ENCODE measurements at regions not wholly inside any gene's neighbourhood (a gene's known extent, or its start where the extent isn't known, plus 50 kb on each side); places are given as distances from the start of the nearest gene placed in this dataset.

DNA sequence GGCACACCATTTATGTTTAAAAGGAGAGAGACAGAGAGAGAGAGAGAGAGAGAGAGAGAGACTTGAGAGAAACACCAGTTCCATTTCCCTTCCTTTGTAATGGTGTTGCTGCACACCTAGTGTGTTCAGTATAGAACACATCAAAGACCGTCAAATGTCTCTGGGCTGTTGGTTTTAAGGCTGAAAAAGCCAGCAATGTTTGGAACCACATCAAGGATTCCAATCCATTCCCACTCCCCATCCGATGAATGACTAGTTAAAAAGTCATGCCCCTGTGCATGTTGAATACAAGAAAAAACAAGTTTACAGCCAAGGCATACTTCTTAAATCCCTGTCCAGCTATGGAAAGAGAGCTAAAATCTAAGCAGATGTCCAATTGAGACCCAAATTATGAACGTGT, 83.0 kb upstream of the IFNE start:
- no peak for DNase-seq

DNA sequence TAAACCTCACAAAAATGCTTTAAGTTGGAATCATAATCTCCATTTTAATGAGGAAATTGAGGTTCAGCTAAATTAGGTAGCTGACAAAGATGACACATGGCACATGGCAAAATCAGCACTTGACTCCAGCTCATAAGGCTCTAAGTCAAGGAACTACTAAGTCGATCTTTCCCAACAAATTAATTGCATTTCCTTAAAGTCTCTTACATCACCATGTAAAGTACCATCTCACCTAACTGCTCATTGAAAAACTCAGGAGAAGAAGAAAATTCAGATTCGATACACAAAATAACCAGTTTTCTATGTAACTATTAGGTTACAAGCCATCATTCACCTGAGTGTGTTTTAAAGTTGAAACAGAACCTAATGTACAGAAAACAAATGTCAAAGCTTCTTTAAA, 85.8 kb upstream of the IFNE start:
- DNase-seq = no peak

DNA sequence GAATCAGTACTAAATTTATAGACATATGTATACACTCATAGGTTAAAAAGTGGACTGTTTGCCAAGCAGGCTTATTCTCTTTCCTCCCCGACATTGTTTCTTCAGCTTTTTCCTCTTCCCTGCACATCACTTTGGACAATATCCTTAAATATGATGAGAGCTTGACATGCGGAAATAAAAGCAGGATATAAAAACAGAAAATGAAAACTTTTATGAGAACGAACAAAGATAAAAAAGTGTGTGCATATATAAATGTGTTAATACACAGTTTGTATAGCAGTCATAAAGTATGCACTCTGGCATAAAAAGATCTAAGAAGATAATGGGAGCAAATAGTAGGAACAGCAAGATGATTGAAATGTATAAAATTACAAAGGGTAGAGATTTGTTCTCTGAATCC, 86.4 kb upstream of the IFNE start:
- DNase-seq = no peak

DNA sequence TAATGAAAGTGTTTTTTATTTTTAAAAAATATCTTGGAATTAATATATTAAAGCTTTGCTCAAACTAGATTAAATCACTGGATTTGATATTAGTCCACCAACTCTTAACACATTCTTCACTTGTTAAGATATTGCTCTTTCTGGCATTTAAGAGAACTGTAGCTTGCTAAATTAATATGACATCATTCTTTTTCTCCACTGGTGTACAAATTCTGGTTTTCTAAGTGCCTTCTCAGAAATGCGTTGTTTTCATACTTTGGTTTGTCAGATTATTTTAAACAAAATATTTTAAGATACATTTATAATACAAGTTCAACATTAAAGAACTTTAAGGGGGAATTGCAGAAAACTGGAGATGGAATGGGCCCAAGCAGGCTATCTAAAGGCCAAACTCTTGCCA, 87.6 kb upstream of the IFNE start:
- DNase-seq = no peak

DNA sequence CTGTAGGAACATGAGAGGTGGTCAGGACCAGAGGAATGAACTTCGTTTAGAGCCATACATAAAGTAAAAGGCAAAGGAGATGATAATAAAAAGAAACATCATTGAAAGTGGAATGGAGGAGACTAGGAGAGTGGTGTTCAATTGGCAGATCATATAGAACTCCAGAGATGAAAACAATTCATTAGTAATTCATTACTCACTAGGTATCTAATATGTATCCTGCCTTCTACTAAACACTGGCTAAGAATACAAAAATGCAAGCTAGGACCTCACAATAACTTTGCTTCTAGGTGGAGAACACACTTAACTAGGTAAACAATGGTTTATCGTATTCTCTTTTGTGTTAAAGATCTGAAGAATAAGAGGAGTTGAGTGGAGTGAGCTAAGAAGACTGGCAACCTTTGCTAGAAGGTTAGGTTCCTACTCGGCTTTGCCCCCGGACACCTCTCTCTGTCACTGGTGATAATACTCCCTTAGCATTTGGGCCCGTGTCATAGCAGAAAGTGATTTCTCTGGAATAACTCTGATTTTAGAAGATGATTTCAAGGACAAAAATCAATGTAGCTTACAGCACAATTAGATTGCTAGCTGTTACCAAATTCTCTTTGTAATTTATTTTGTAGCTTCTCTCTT, 88.6 kb upstream of the IFNE start:
- no peak for DNase-seq

DNA sequence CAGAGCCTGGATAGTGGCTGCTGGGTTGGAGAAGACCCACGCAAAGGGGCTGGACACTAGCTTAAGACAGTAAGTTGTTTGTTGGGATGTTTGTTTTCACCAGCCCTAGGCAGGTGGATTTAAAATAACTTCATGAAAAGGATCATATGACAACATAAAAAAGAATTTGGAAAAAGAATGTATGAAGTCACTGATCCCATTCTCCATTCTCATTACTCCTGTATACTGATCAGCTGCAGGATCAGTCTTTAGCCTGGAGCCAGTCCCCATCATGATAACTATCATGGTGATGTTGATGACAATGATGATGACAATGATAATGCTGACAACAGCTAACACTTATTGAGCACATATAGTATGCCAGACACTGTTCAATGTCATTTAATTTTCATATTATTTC, 92.1 kb upstream of the IFNE start:
- DNase-seq = no peak

DNA sequence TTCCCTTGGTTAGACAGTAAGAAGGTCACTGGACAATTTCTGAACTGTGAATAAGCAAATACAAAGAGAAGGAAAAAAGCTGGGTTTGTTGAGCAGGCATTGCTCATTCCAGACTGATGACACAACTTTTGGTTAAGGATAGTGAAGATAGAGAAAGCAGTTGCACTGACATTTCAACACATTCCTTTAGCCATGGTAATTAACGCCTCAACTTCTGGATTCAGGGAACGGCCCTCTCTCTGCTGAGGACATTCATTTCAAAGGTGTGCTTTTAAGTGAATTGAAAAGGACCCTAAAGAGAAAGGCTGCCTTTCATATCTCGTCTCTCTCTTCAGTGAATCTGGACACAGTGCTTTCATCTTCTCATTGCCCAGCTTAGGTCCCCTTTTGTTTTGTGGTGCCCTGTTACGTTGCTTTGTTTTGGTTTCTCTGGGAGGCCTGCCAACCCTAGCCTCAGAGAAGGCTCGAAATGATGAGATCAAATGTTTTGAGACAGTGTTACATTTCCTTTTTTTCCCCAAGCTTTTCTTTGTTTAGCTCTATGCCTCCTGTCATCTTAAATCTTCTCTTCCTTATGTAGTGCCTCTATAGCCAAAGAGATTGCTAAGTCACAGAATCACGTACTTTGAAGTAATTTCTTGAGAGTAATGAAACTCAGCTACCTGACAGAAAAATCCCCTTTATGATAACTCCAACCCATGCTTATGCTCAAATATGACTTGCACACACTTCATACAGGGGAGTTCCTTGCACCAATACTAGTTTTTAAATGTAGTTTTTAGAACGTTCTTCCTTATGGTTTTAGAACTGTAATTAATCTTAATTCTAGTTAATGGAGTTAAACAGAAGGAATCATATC, 94.4 kb upstream of the IFNE start:
- DNase-seq = no peak

DNA sequence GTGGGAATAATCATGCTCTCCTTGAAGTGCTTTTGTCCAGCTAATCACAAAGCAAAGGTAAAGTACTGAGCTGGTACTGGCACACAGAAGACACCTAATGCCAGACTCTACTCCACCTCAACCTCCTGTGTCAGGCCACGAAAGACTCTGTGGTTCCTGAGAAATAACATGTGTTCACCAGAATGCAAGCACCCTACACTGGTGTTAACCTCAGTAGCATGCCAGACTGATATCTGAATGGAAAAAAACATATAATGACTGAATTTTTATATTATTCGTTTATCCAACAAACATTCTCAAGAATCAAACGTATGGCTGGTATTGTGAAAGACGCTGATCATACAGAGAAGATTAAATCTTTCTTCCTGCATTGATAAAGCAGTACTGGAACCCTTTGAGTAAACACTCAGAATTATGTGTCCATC, 97.1 kb upstream of the IFNE start:
- no peak for DNase-seq

DNA sequence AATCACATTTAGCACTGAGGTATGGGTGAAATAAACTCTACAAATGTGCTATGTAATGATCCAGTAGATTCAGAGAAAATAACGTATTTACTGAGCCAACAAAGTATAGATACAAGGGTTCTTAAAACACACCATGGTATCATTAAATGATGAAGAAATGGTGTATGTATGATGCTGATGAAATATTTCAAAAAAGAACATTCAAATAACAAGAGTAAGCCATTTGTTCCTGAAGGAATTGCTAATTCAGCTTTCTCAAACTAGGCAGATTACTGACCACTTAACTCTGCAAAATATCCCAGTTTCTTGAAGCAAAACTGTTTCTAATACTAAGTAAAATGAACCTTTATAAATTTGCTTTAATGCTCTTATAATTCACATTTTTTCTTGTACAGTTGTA, 97.6 kb upstream of the IFNE start:
- no peak for DNase-seq

DNA sequence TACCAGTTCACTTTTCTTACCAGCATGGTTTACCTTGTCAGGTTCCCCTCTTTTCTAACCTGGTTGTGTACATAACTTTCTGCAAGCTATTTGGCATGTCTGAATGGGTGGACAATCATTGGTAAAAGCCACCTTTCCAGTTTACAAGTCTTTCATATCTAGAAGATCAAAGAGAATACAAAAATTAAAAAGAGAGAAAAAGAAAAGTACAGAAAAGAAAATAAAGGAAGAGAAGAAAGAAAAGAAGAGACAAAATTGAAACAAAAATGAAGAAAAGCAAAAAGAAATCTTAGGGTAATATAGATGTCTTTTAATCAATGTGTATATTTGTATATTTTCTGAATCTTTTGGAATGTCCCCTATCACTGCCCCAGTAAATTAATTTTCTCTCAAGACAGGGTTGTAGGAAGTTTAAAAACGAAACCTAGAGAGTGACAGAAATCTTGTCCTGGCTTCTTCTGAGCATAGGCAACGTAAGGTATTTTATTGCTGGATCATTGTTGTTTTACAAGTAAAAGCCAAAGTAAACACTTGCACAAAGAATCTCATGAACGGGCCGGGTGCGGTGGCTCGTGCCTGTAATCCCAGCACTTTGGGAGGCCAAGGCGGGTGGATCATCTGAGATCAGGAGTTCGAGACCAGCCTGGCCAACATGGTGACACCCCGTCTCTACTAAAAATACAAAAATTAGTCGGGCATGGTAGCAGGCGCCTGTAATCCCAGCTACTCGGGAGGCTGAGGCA, 98.7 kb upstream of the IFNE start:
- no peak for DNase-seq

DNA sequence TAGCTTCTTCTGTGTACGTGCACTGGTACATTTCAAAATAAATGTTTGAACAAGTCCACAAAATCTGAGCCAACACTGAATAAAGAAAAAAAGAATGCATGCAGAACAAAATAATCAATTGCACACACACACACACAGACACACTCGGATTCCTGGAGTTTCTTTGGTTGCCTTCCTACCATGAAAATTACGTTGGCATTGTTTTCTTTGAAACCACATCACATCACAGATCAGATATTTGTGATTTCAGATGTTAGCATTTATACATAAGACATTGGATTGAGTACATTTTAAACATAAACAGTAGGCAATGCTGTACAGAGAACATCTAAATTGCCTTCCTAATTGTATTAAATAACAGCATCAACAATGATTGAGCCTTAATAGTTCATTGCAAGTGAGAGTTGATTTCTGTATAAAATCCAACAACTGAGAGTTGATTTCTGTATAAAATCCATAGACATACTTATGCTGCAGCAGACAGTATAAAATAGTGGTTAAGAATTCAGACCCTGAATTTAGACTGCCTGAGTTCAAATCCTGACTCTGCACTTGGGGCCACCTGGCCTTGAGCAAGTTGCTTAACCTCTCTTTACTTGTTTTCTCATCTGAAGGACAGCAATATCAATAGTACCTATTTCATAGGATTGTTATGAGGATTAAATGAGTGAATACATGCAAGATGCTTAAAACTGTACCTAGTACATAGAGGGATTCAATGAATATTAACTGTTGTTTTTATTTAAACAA, 101.7 kb upstream of the IFNE start:
- DNase-seq = no peak

DNA sequence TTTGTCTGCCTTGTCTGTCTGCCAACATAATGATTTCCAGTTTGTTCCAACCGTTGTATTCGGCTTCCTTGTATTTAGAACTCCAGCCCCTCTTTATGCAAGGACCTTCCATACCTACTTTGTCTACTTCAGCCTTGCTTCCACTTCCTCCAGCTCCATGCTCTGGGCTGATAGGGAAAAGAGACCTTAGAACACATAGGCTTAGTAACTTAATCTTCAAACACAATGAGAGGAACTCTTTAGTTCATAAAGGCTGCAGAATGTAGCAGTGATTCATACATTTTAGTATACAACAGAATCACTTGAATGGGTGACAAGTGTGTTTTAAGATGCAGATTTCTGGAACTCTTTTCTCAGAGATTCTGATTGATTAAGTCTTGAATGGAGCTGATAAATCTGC, 102.8 kb upstream of the IFNE start:
- DNase-seq = no peak

DNA sequence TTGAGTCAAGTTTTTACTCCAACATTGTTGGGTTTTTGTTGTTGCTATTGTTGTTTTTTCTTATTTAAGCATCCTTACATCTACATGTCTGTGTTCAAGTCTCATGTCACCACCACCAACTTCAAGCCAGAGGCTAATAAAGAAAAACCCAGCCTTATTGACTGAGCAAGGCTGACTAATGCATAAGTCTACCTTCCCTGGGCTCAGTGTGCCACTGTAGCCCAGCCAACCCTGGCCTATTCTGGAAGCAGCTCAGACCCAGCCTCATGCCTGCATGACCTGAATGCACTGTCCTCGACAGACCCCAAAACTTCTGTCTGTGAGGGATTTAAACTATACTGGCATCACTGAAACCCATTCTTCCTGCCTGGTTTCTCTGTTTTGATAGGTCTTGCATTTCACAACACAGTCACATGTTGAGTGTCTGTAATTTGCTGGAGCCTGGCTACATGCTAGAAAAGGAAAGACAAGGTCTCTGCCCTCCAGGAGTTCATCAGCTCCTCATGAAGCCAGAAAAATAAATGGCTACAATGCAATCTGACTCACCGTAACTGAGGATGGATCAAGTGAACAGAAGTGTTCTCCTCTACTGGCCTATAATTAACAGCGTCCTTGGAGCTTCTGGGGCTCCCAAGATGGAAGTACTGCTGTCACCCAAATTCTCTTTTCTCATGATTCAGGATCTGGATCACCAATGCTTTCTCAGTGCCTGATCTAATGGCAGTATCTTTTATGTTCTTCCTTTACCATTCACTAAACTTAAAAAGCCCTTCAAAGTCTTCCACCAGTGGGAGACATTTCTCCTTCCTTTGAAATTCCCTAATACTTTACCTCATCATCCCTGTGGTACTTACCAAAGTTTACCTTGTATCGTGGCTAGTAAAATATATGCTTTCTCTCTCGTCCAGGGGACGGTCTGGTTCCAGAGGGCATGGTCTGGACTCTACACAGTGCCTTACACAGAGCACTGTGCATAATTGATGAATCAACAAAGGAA, 103.9 kb upstream of the IFNE start:
- no peak for DNase-seq

DNA sequence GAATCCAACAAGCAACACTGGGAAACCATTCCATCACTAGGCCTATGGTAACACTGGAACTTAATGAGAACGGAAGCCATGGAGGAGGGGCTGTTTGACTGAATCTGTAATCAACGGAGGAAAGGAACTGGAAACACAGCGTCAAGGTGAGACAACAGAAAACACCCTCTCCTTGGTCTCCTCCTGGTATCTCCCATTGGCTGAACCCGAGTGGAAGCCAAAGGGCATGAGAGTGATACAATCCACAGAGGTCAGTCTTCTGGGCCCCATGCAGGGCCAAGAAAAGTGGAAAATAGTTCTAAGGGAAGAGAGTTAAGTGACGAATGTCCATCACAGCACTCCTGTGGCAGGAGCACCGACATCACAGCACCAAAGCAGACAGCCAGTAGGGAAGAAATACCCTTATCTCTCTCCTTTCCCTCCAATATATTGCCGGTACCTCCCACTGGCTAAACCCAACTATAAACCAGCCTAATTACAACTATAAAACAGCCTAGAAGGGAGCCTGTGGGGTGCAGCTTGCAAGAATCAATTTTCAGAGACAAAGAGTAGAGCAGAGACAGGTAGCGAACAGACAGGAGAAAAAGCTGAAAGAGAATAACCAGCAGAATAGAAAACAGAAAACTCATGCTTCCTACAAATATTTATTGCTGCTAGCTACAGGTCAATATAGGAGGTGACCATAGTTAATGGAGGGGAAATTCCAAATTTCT, 107.4 kb upstream of the IFNE start:
- no peak for DNase-seq

DNA sequence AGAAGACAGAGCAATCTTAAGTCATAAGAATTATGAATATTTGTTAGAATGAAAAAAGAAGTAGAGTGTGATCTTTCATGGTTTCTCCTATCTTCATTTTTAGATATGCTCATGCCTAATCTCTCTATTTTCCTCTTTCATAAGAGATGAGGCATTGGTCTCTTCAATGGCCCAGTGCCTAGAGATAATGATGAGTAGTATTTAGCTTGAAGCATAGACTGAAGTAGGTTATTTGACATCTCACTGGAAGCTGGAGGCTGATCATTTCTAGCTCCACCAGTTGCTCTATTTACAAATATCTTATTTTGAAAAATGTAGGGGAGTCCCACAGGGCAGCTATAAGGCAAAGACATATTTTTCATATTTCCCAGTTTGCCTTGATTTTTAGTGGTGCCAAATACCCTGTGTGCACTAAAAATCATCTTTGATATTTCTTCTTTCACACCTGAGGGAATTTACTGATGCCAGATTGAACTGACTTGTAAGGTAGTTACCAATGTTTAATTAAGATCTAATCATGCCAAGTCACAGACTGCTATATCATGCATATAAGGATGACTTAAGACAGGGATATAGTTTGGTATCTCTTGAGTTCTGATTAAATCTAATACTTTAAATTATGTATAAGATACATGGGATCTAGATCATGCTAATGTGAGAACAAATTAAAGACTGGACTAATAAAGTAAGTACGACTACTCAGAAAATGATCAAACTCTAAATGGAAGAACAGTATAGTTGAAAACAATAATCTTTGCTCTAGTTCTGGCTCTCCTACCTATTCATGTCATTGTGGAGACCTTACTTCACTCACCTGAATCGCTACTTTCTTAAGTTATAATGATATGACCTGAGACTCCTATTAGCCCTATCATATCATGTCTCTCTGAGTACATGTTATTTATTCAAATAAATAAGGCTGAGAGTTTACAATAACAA, 108.2 kb upstream of the IFNE start:
- DNase-seq = no peak

DNA sequence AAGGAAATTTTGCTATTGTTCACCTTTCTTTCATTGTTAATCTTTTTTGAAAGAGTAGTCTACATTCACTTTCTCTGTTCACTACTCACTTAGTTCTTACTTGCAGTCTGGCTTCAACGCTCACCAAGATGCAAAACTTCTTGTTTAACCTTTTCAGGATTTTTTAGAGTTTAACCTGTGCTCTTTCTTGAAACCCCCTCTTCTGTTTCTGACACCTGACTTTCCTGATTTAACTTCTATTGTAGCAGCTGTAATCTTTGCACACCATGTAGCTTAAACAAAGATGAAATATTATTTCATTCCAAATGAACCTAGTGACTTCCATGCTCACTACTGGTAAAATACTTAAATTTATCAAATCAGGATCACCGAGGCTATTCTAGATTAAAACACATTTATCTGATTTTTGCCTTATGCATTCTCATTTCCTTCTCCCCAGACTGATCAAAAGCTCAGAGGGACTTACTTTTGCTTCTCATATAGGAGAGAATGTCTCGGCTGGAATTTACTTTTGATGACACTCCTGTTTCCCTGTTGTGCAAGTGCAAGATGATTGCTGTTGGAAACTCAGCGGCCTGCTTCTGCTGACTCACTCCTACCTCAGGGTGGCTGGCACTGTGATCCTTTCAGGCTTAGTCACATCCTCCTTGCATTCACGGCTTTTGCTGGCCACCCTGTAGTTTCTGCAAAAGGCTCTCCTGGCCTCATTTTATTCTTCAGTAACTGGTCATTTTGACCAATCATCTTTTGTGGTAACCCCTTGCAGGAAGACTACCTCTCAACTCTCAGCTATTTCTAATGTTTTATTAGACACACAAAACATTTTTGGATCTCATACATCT, 109.3 kb upstream of the IFNE start:
- DNase-seq = no peak

DNA sequence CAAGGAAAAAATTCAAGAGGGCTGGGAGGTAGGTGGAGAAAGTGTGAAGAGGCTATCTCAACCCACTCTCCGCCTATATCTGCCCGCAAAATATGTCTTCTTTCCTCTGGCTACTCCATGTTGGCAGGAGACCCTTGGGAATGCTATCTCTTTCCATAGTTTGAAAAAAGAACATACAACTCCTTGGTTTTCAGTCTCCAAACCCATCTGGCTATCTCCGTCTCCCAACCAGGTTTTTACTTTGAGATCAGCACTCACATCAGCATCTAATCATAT, 109.9 kb upstream of the IFNE start:
- DNase-seq = no peak

DNA sequence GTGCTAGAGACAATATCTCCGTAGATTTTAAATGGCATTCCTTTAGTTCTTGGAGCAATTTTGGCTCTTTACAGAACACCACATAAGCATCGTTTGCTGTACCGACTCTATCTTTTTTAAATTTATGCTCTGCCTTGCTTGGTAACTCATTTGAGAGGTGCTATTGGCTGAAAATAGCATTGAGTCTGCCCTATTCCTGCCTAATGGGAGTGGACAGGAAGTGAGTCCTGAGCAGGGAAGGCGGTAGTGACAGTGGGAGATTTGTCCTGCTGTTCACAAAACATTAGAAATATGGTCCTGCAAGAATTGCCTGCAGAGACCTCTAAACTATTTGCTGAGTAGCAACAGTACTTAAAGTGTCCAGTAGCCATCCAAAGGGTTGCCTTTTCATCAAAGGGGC, 115.2 kb upstream of the IFNE start:
- no peak for DNase-seq

DNA sequence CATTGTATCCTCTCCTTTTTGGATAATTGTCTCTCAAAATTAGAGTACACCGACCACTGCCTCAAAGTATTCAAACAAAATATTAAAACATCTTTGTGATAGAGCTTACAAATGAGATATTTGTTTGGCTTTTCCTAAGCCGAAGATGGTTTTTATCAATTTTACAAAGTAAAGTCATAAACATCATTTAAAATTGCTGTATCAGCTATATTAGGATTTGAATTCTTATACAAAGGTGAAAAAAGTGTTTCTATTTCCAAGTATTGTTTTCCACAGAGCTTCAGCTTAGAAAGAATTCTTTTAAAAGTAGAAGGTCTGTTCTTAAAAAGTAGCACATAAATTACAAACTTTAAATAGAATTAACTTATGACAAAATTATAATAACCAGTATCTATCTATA, 116.6 kb upstream of the IFNE start:
- DNase-seq = no peak
